Tibial artery (tissue), 4 donors: ENCODE measurements at regions not wholly inside any gene's neighbourhood (a gene's known extent, or its start where the extent isn't known, plus 50 kb on each side); places are given as distances from the start of the nearest gene placed in this dataset.

Source experiments
- DNase-seq, 2 donors: peaks; one replicate each; pipeline ENCODE4 v3.0.0-alpha.2; 2019
- H3K27ac ChIP-seq, 2 donors: fragments of 200-600 bp; sonication (generic) in 1 of 2; 1 replicate in 1 of 2; 2 replicates in 1 of 2; pipeline ENCODE4 v1.5.1; 2018 to 2019; ENCODE audit warnings: mild to moderate bottlenecking in 1 of 2
- H3K27me3 ChIP-seq, 2 donors: fragments of 200-600 bp; sonication (generic) in 1 of 2; one replicate each; pipeline versions ENCODE4 v1.5.1 to v1.6.0; 2016 to 2019
- H3K36me3 ChIP-seq, 3 donors: fragments of 200-600 bp; sonication (generic) in 2 of 3; one replicate each; pipeline ENCODE4 v1.5.1; 2016 to 2019; ENCODE audit warnings: mild to moderate bottlenecking in 2 of 3
- H3K4me1 ChIP-seq, 4 donors: fragments of 200-600 bp; sonication (generic) in 2 of 4; 1 replicate in 3 of 4; 2 replicates in 1 of 4; pipeline ENCODE4 v1.5.1; 2016 to 2019
- H3K4me3 ChIP-seq, 2 donors: fragments of 200-600 bp; sonication (generic) in 1 of 2; 1 replicate in 1 of 2; 2 replicates in 1 of 2; pipeline ENCODE4 v1.5.1; 2018 to 2019; ENCODE audit warnings: mild to moderate bottlenecking in 2 of 2
- H3K9me3 ChIP-seq, 3 donors: fragments of 200-600 bp; sonication (generic) in 1 of 3; one replicate each; pipeline ENCODE4 v1.5.1; 2016 to 2019
- CTCF ChIP-seq, 2 experiments: fragments of 200-600 bp in 1 of 2; fragments of 450-650 bp in 1 of 2; IDR thresholded peaks; one replicate each; pipeline ENCODE4 v1.5.1; 2017 to 2019; ENCODE audit warnings: antibody characterized with exemption in 2 of 2, mild to moderate bottlenecking in 1 of 2, moderate library complexity in 1 of 2
- intact Hi-C: fragments of 100-400 bp; cut with DNase I; formaldehyde crosslinking; loops from one replicate; pipeline ENCODE4 v1.15.0; 2023; ENCODE audit warnings: low total_unique reads

DNA sequence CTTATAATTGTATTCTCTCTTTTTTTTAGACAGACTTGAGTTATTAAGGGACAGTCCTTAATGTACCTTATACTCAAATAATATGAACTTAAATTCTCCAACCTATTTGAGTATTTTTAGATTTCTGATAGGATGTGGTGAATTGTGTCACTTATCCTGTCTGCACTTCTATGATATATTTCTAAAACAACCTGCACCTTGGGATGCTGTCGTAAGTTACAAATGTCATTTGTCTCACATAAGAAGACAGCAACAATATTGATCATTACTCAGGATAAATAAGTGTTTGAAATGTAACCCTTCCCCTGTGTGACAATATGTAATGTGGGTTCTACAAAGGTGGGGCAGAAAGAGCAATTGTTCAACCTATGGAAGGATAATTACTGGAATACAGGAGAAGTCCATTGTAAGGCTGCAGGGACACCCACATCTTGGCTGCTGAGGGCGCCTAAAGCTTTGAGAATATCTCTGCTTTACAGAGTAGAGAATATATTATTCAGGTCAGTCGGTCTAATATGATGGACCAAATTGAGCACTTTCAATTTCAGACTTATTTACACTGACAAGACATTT is 236.9 kb upstream of the PRR20A start:
- H3K27ac ChIP-seq = no peak overlapping the region
- no peaks in the 10 kb centered on the region for H3K27me3 ChIP-seq
- H3K4me3 ChIP-seq = no peak overlapping the region
- no peaks in the 10 kb centered on the region for H3K9me3 ChIP-seq
- H3K4me1 ChIP-seq = no peaks in the 10 kb centered on the region
- intact Hi-C loops = no loop called here
- DNase-seq = no peak
- no peaks in the 10 kb centered on the region for H3K36me3 ChIP-seq
- no peak for TF ChIP-seq CTCF (IDR thresholded peaks at IDR 0.05)

DNA sequence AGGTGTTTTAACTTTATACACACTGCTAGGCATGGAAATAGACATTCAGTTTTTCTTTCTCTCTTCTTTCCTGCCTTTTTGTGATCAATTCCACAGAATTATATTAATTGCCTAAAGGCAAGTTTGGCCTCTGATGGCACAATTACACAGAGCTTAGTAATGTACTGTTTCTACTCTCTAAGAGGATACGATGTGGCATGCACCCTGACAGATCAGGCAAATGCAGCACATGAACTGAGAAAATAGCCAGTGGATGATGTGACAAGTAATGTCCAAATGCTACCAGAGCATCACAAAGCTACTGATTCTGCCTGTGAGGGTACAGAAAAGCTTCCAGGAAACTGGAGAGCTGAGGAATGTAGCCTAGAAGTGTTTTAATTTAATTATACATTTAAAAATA is 233.8 kb upstream of the PRR20A start:
- intact Hi-C loops = no loop called here
- Histone ChIP-seq H3K27ac (no peak overlapping the region), H3K4me1 (no peaks in the 10 kb centered on the region), H3K4me3 (no peak overlapping the region), H3K36me3 (no peaks in the 10 kb centered on the region), H3K27me3 (no peaks in the 10 kb centered on the region), H3K9me3 (no peaks in the 10 kb centered on the region)
- no peak for DNase-seq
- TF ChIP-seq CTCF (IDR thresholded peaks at IDR 0.05) = no peak

- no peak for TF ChIP-seq CTCF (IDR thresholded peaks at IDR 0.05)
- Histone ChIP-seq H3K9me3 (no peaks in the 10 kb centered on the region), H3K4me3 (no peak overlapping the region), H3K4me1 (no peaks in the 10 kb centered on the region), H3K27me3 (no peaks in the 10 kb centered on the region), H3K36me3 (no peaks in the 10 kb centered on the region), H3K27ac (no peak overlapping the region)
- DNase-seq = no peak
- intact Hi-C loops = no loop called here
Measured at GRCh38 chr13:56907766-56908165, 233.0 kb upstream of the PRR20A start.

GRCh38 chr13:56909896-56910600 is 230.7 kb upstream of the PRR20A start:
- Histone ChIP-seq H3K36me3 (no peaks in the 10 kb centered on the region), H3K27ac (no peak overlapping the region), H3K4me3 (no peak overlapping the region), H3K4me1 (no peaks in the 10 kb centered on the region), H3K9me3 (no peaks in the 10 kb centered on the region), H3K27me3 (no peaks in the 10 kb centered on the region)
- no peak for TF ChIP-seq CTCF (IDR thresholded peaks at IDR 0.05)
- DNase-seq = no peak
- intact Hi-C loops = no loop called here

DNA sequence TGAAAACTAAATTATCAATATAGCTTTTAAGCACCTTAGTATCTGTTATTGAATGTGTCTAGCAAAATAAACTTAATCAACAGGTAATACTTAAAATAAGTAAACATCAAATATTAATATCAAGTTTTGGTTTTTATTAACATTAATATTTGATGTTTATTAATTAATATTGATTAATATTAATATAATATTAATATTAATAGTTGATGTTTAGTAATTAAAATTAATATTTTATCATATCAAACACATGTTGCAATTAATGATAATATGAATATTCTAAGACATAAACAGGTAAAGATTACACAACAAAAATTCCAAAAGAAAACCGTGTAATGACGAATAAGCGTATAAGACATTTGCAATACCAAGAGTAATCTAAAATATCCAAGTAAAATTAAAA is 222.8 kb upstream of the PRR20A start:
- no peak for DNase-seq
- TF ChIP-seq CTCF (IDR thresholded peaks at IDR 0.05) = no peak
- H3K4me3 ChIP-seq = no peak overlapping the region
- H3K27ac ChIP-seq = no peak overlapping the region
- no peaks in the 10 kb centered on the region for H3K27me3 ChIP-seq
- no peaks in the 10 kb centered on the region for H3K4me1 ChIP-seq
- no peaks in the 10 kb centered on the region for H3K9me3 ChIP-seq
- H3K36me3 ChIP-seq = no peaks in the 10 kb centered on the region
- intact Hi-C loops = no loop called here
